ENCODE measurements at regions not wholly inside any gene's neighbourhood (a gene's known extent, or its start where the extent isn't known, plus 50 kb on each side); places are given as distances from the start of the nearest gene placed in this dataset.

GRCh38 chr13:106377931-106378662 lies 157.4 kb downstream of the EFNB2 start:
- no peak overlapping the region for H3K27ac ChIP-seq
- H3K27me3 ChIP-seq (ENCODE audit: insufficient read depth, low read depth), result no peaks in the 10 kb centered on the region
- no peak overlapping the region for H3K9ac ChIP-seq
- H3K4me3 ChIP-seq (IDR thresholded peaks at IDR 0.05; ENCODE audit: insufficient read depth, low read depth, low read length), result no peak overlapping the region
- H2AFZ ChIP-seq (ENCODE audit: low read depth), result no peak overlapping the region
- no peaks in the 10 kb centered on the region for H4K20me1 ChIP-seq (ENCODE audit: insufficient read depth)
- no peaks in the 10 kb centered on the region for H3K4me1 ChIP-seq (ENCODE audit: low read depth, poor library complexity, severe bottlenecking)
- TF ChIP-seq CTCF (conservative IDR thresholded peaks at IDR 0.05; ENCODE audit: low read depth, low read length), result no peak
- H3K79me2 ChIP-seq (ENCODE audit: insufficient read depth, low read depth), result no peaks in the 10 kb centered on the region
- H3K36me3 ChIP-seq (ENCODE audit: insufficient read depth), result no peaks in the 10 kb centered on the region
- no peak overlapping the region for H3K4me2 ChIP-seq

GRCh38 chr13:106377341-106377740 lies 158.1 kb downstream of the EFNB2 start:
- Histone ChIP-seq H3K27ac (no peak overlapping the region), H3K9ac (no peak overlapping the region), H3K36me3 (ENCODE audit: insufficient read depth) (no peaks in the 10 kb centered on the region), H4K20me1 (ENCODE audit: insufficient read depth) (no peaks in the 10 kb centered on the region), H2AFZ (ENCODE audit: low read depth) (no peak overlapping the region), H3K4me1 (ENCODE audit: low read depth, poor library complexity, severe bottlenecking) (no peaks in the 10 kb centered on the region), H3K4me2 (no peak overlapping the region), H3K79me2 (ENCODE audit: insufficient read depth, low read depth) (no peaks in the 10 kb centered on the region), H3K27me3 (ENCODE audit: insufficient read depth, low read depth) (no peaks in the 10 kb centered on the region), H3K4me3 (IDR thresholded peaks at IDR 0.05; ENCODE audit: insufficient read depth, low read depth, low read length) (no peak overlapping the region)
- no peak for TF ChIP-seq CTCF (conservative IDR thresholded peaks at IDR 0.05; ENCODE audit: low read depth, low read length)

- Histone ChIP-seq H3K79me2 (ENCODE audit: insufficient read depth, low read depth) (no peaks in the 10 kb centered on the region), H3K27me3 (ENCODE audit: insufficient read depth, low read depth) (no peaks in the 10 kb centered on the region), H4K20me1 (ENCODE audit: insufficient read depth) (no peaks in the 10 kb centered on the region), H3K36me3 (ENCODE audit: insufficient read depth) (no peaks in the 10 kb centered on the region), H3K27ac (no peak overlapping the region), H3K9ac (no peak overlapping the region), H2AFZ (ENCODE audit: low read depth) (no peak overlapping the region), H3K4me3 (IDR thresholded peaks at IDR 0.05; ENCODE audit: insufficient read depth, low read depth, low read length) (no peak overlapping the region), H3K4me2 (no peak overlapping the region), H3K4me1 (ENCODE audit: low read depth, poor library complexity, severe bottlenecking) (no peaks in the 10 kb centered on the region)
- no peak for TF ChIP-seq CTCF (conservative IDR thresholded peaks at IDR 0.05; ENCODE audit: low read depth, low read length)
Measured at GRCh38 chr13:106376401-106377112, 158.9 kb downstream of the EFNB2 start.

- H3K4me3 ChIP-seq (IDR thresholded peaks at IDR 0.05; ENCODE audit: insufficient read depth, low read depth, low read length), result no peak overlapping the region
- H3K4me2 ChIP-seq, result no peak overlapping the region
- H3K36me3 ChIP-seq (ENCODE audit: insufficient read depth), result no peaks in the 10 kb centered on the region
- no peak overlapping the region for H3K9ac ChIP-seq
- no peaks in the 10 kb centered on the region for H3K4me1 ChIP-seq (ENCODE audit: low read depth, poor library complexity, severe bottlenecking)
- H3K27ac ChIP-seq, result no peak overlapping the region
- H3K27me3 ChIP-seq (ENCODE audit: insufficient read depth, low read depth), result no peaks in the 10 kb centered on the region
- H3K79me2 ChIP-seq (ENCODE audit: insufficient read depth, low read depth), result no peaks in the 10 kb centered on the region
- H2AFZ ChIP-seq (ENCODE audit: low read depth), result no peak overlapping the region
- no peak for TF ChIP-seq CTCF (conservative IDR thresholded peaks at IDR 0.05; ENCODE audit: low read depth, low read length)
- H4K20me1 ChIP-seq (ENCODE audit: insufficient read depth), result no peaks in the 10 kb centered on the region
Measured at GRCh38 chr13:106375085-106375484, 160.4 kb downstream of the EFNB2 start.

All from KMS-11 (cell line).